PFSK-1 (cell line): ENCODE measurements at regions not wholly inside any gene's neighbourhood (a gene's known extent, or its start where the extent isn't known, plus 50 kb on each side); places are given as distances from the start of the nearest gene placed in this dataset.

Source experiments
- FOXP2 ChIP-seq: optimal IDR thresholded peaks from 2 replicates; pipeline ENCODE3; 2011; ENCODE audit warnings: borderline replicate concordance, control low read depth, inconsistent platforms; ENCODE audit not compliant: insufficient read depth; ENCODE audit errors: extremely low read length, extremely low read depth
- POLR2AphosphoS5 ChIP-seq: IDR thresholded peaks from 2 replicates; pipeline ENCODE4 v1.6.1; 2012; ENCODE audit warnings: low read depth, mild to moderate bottlenecking, control low read depth, low read length, moderate library complexity
- REST ChIP-seq, 2 experiments: IDR thresholded peaks; 2 replicates each; pipeline versions ENCODE4 v1.6.1 to v1.8.0; 2011 to 2012; ENCODE audit warnings: low read depth in 2 of 2, low read length in 2 of 2, control low read depth in 1 of 2, inconsistent platforms in 1 of 2, mild to moderate bottlenecking in 1 of 2, moderate library complexity in 1 of 2; ENCODE audit not compliant: insufficient read depth in 1 of 2
- SIN3A ChIP-seq: IDR thresholded peaks from 2 replicates; pipeline ENCODE4 v1.6.1; 2012; ENCODE audit warnings: mild to moderate bottlenecking, low read length, moderate library complexity, borderline replicate concordance; ENCODE audit not compliant: insufficient read depth
- TAF1 ChIP-seq: IDR thresholded peaks from 2 replicates; pipeline ENCODE4 v1.6.1; 2012; ENCODE audit warnings: low read length, control low read depth, borderline replicate concordance; ENCODE audit not compliant: insufficient read depth

GRCh38 chr7:142494021-142494420 is 236.2 kb upstream of the PRSS58 start:
- TF ChIP-seq REST (IDR thresholded peaks at IDR 0.05; ENCODE audit: insufficient read depth in 1 of 2, low read depth in 2 of 2, low read length in 2 of 2) (no peak), SIN3A (no peak), TAF1 (no peak), FOXP2 (no peak), POLR2AphosphoS5 (no peak)

GRCh38 chr7:142488842-142489241 is 231.0 kb upstream of the PRSS58 start:
- no peak for TF ChIP-seq FOXP2
- no peak for TF ChIP-seq TAF1
- no peak for TF ChIP-seq SIN3A
- TF ChIP-seq REST (IDR thresholded peaks at IDR 0.05; ENCODE audit: insufficient read depth in 1 of 2, low read depth in 2 of 2, low read length in 2 of 2), result no peak
- no peak for TF ChIP-seq POLR2AphosphoS5

- TF ChIP-seq POLR2AphosphoS5, result no peak
- TF ChIP-seq FOXP2, result no peak
- TF ChIP-seq SIN3A, result no peak
- TF ChIP-seq REST (IDR thresholded peaks at IDR 0.05; ENCODE audit: insufficient read depth in 1 of 2, low read depth in 2 of 2, low read length in 2 of 2), result no peak
- no peak for TF ChIP-seq TAF1
These were observed 230.3 kb upstream of the PRSS58 start for GRCh38 chr7:142488036-142488633.

GRCh38 chr7:142487124-142487523 is 229.3 kb upstream of the PRSS58 start:
- TF ChIP-seq SIN3A, result no peak
- no peak for TF ChIP-seq FOXP2
- TF ChIP-seq POLR2AphosphoS5, result no peak
- TF ChIP-seq REST (IDR thresholded peaks at IDR 0.05; ENCODE audit: insufficient read depth in 1 of 2, low read depth in 2 of 2, low read length in 2 of 2), result no peak
- TF ChIP-seq TAF1, result no peak
